A549 (cell line): ENCODE measurements at regions not wholly inside any gene's neighbourhood (a gene's known extent, or its start where the extent isn't known, plus 50 kb on each side); places are given as distances from the start of the nearest gene placed in this dataset.

Experiments
- ATAC-seq, 2 experiments: fragments of 200-7000 bp in 1 of 2; fragments of >200 bp in 1 of 2; cut with Nextera tagmentation in 1 of 2; cut with Tn5 transposase in 1 of 2; 3 replicates each; pipeline versions ENCODE4 v1.8.0 to v1.9.1; 2018 to 2020; ENCODE audit warnings: mild to moderate bottlenecking in 1 of 2, moderate library complexity in 1 of 2
- CTCF ChIA-PET: fragments of 300-600 bp; sonication (Branson Sonifier 250); formaldehyde crosslinking; extraction: SDS; loops from one replicate; lab custom pipeline; 2021; ENCODE audit warnings: antibody characterized with exemption, inconsistent platforms; lab: Yijun Ruan, JAX
- POLR2A ChIA-PET: fragments of 350-600 bp; formaldehyde crosslinking; extraction: SDS; loops from one replicate; lab custom pipeline; 2021; ENCODE audit warnings: antibody characterized with exemption, inconsistent platforms; lab: Yijun Ruan, JAX
- DNase-seq, 2 experiments: peaks; one replicate each; pipeline versions ENCODE4 v3.0.0 to v3.0.0-alpha.2; 2011 to 2016; ENCODE audit warnings: low read depth in 1 of 2, low spot score in 1 of 2
- FAIRE-seq: peaks from 2 replicates; lab custom pipeline; 2011; peaks lifted over from hg19 to GRCh38; lab: Jason Lieb, UNC
- H3K27ac ChIP-seq, 2 experiments: fragments of >200 bp; sonication (Bioruptor Twin); formaldehyde crosslinking; 3 replicates each; pipeline ENCODE4 v1.5.1; 2016 to 2017
- H3K4me1 ChIP-seq: fragments of >200 bp; sonication (Bioruptor Twin); formaldehyde crosslinking; 3 replicates; pipeline ENCODE4 v1.6.1; 2016
- H3K4me2 ChIP-seq: fragments of >200 bp; sonication (Bioruptor Twin); formaldehyde crosslinking; 3 replicates; pipeline ENCODE4 v1.6.1; 2016
- H3K4me3 ChIP-seq: fragments of >200 bp; sonication (Bioruptor Twin); formaldehyde crosslinking; 3 replicates; pipeline ENCODE4 v1.5.1; 2016
- H3K9me3 ChIP-seq: fragments of >200 bp; sonication (Bioruptor Twin); formaldehyde crosslinking; 3 replicates; pipeline ENCODE4 v1.6.1; 2016
- CEBPB ChIP-seq, 2 experiments: fragments of >200 bp in 1 of 2; sonication (Bioruptor Twin) in 1 of 2; formaldehyde crosslinking in 1 of 2; IDR thresholded peaks; 2 replicates each; pipeline ENCODE4 v1.6.1; 2012 to 2016
- CTCF ChIP-seq: fragments of >200 bp; sonication (Bioruptor Twin); formaldehyde crosslinking; IDR thresholded peaks from 3 replicates; pipeline ENCODE4 v1.5.1; 2016
- E2F6 ChIP-seq: IDR thresholded peaks from 2 replicates; pipeline ENCODE4 v1.6.1; 2012; ENCODE audit warnings: low read depth, borderline replicate concordance
- FOSL2 ChIP-seq, 2 experiments: fragments of 450-650 bp in 1 of 2; fragments of >200 bp in 1 of 2; sonication (Bioruptor Twin) in 1 of 2; formaldehyde crosslinking; IDR thresholded peaks; 2 replicates each; pipeline versions ENCODE4 v1.5.0 to v1.6.1; 2016 to 2020; ENCODE audit warnings: mild to moderate bottlenecking in 1 of 2, moderate library complexity in 1 of 2
- JUN ChIP-seq, 2 experiments: fragments of >200 bp; sonication (Bioruptor Twin); formaldehyde crosslinking; IDR thresholded peaks; 2 replicates in 1 of 2; 3 replicates in 1 of 2; pipeline ENCODE4 v1.6.1; 2016 to 2017
- MAFK ChIP-seq: fragments of 450-650 bp; IDR thresholded peaks from 2 replicates; pipeline ENCODE4 v1.6.1; 2014; ENCODE audit not compliant: partially characterized antibody
- NFE2L2 ChIP-seq: fragments of 150-350 bp; conservative IDR thresholded peaks from 2 replicates; pipeline ENCODE4 v1.6.1; 2014; ENCODE audit warnings: low read length
- REST ChIP-seq: fragments of 200-600 bp; sonication (generic); IDR thresholded peaks from 2 replicates; pipeline ENCODE4 v1.6.1; 2016; ENCODE audit warnings: antibody characterized with exemption, mild to moderate bottlenecking, moderate library complexity
- RNF2 ChIP-seq: fragments of 200-600 bp; sonication (generic); IDR thresholded peaks from 2 replicates; pipeline ENCODE4 v1.6.1; 2016; ENCODE audit warnings: low read depth, mild to moderate bottlenecking, antibody characterized with exemption, moderate library complexity, borderline replicate concordance
- WGBS: methylation state at CpG from one replicate; pipeline ENCODE4 v1.1.6; 2017; ENCODE audit errors: missing lambda C conversion rate; 5-methylcytosine and 5-hydroxymethylcytosine counted together

GRCh38 chr18:22296304-22296703 lies 121.4 kb downstream of the CTAGE1 start (continued):
- no peak for TF ChIP-seq REST
- TF ChIP-seq RNF2 = no peak
- TF ChIP-seq CTCF = no peak

GRCh38 chr18:22293417-22293816 lies 124.0 kb downstream of the GATA6 start:
- TF ChIP-seq CEBPB (IDR thresholded peaks at IDR 0.05) (peak; percentile 8 to 39; a peak in 1 of 4 replicates), E2F6 (no peak), NFE2L2 (no peak)
- Histone ChIP-seq H3K9me3 (0 out of 3 replicates have a peak, but pooled peaks cover under 1% of the 10 kb centered on the region), H3K4me3 (no peak overlapping the region), H3K4me1 (no peaks in the 10 kb centered on the region; the same call in 2 of the 3 replicates), H3K4me2 (no peak overlapping the region; the same call in 2 of the 3 replicates), H3K27ac (no peak overlapping the region)
- FAIRE-seq (no peak), DNase-seq (peak in 1 of 2 experiments; percentile 19), ATAC-seq (no peak)
- ChIA-PET POLR2A (interaction anchor here (1.1 kb wide), 1 partner anchor 11 kb away, joined by 3 read pairs; no protein-coding TSS in a partner anchor), CTCF (no interaction called here)
- 9% methylated on average over 1 of the region's 1 CpG for WGBS

GRCh38 chr18:22290004-22290403 lies 120.6 kb downstream of the GATA6 start:
- H3K4me2 ChIP-seq = no peak overlapping the region
- no peak for FAIRE-seq
- POLR2A ChIA-PET = no interaction called here

GRCh38 chr18:22286585-22286984 lies 117.2 kb downstream of the GATA6 start:
- FAIRE-seq = no peak
- TF ChIP-seq FOSL2 (IDR thresholded peaks at IDR 0.05) = no peak
- 0 out of 2 replicates have a peak, but pooled peaks have one; percentile 30 for TF ChIP-seq FOSL2 (CRISPR knock-in tag; IDR thresholded peaks at IDR 0.05)
- TF ChIP-seq JUN (IDR thresholded peaks at IDR 0.05) = no peak
- peak; percentile 74 to 79; a peak in 5 of 6 replicates for ATAC-seq
- DNase-seq = peak in 1 of 2 experiments; percentile 77
- 9% methylated on average over 5 of the region's 5 CpGs for WGBS
- Histone ChIP-seq H3K4me1 (peaks cover 36% of the 10 kb centered on the region), H3K27ac (peak overlapping the region; percentile 44 to 61; a peak in 4 of 6 replicates), H3K4me3 (no peak overlapping the region), H3K9me3 (peaks cover 4% of the 10 kb centered on the region; the same call in 1 of the 3 replicates), H3K4me2 (peak overlapping the region; percentile 56)
- ChIA-PET POLR2A (interaction anchor here (0.6 kb wide), 1 partner anchor 34 kb away, joined by 5 read pairs; no protein-coding TSS in a partner anchor), CTCF (interaction anchor here (0.9 kb wide), 1 partner anchor 10 kb away, joined by 3 read pairs; no protein-coding TSS in a partner anchor)

More at GRCh38 chr18:22290004-22290403, 120.6 kb downstream of the GATA6 start:
- no peak for ATAC-seq
- CTCF ChIA-PET = no interaction called here
- H3K27ac ChIP-seq = no peak overlapping the region
- H3K9me3 ChIP-seq = peaks cover 4% of the 10 kb centered on the region; the same call in 1 of the 3 replicates
- no peak for DNase-seq
- TF ChIP-seq MAFK (peak; percentile 42), NFE2L2 (no peak)
- peaks cover 17% of the 10 kb centered on the region for H3K4me1 ChIP-seq
- no peak overlapping the region for H3K4me3 ChIP-seq
- WGBS = 90% methylated on average over 1 of the region's 1 CpG
